GM12873 (cell line): ENCODE measurements at regions not wholly inside any gene's neighbourhood (a gene's known extent, or its start where the extent isn't known, plus 50 kb on each side); places are given as distances from the start of the nearest gene placed in this dataset.

ENCODE experiments used
- CTCF ChIP-seq: IDR thresholded peaks from 2 replicates; pipeline ENCODE4 v1.5.1; 2012; ENCODE audit warnings: low read depth, mild to moderate bottlenecking, moderate library complexity, low read length, control low read depth; ENCODE audit not compliant: insufficient read depth; ENCODE audit errors: missing control alignments

GRCh38 chr2:234673961-234674759 lies 177.3 kb upstream of the ARL4C start:
- TF ChIP-seq CTCF, result no peak

GRCh38 chr2:234673501-234673900 lies 176.6 kb upstream of the ARL4C start:
- TF ChIP-seq CTCF, result no peak

- no peak for TF ChIP-seq CTCF
These were observed 175.7 kb upstream of the ARL4C start for GRCh38 chr2:234672498-234673150.

GRCh38 chr2:234671716-234672115 lies 174.8 kb upstream of the ARL4C start:
- no peak for TF ChIP-seq CTCF

GRCh38 chr2:234671231-234671630 lies 174.3 kb upstream of the ARL4C start:
- no peak for TF ChIP-seq CTCF

- TF ChIP-seq CTCF, result no peak
These were observed 173.9 kb upstream of the ARL4C start for GRCh38 chr2:234670806-234671205.

GRCh38 chr2:234670052-234670451 lies 173.2 kb upstream of the ARL4C start:
- TF ChIP-seq CTCF, result no peak
